ENCODE measurements at regions not wholly inside any gene's neighbourhood (a gene's known extent, or its start where the extent isn't known, plus 50 kb on each side); places are given as distances from the start of the nearest gene placed in this dataset.

DNA sequence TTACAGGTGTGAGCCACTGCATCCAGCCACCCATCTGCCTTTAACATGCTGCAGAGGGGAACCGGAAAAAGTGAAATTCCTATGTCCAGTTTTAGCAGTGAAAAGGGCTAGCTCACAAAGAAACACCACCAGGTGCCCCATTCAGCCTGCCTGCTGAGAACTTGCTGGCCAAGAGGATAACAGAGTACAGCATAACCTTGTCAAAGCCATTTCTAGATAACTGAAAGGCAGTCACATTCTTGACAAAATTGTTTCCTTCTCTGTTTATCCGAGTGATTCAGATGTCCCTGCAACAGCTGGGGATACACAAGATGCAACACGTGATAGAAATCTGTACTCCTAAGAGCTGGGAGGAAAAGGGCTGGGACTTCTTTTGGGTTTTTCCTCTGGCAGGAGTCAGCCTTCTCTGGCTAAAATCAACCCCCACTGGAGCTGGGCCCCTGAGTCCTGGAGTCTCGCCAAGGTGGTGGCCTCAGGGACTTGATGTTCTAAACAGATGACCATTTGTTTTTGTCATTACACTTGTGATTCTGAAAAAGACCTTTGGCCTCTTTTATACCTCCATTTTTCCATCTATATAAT is 505.4 kb downstream of the BCL11A start:
- intact Hi-C loops (cut with DNase I, micrococcal nuclease), result no loop called here
- ATAC-seq, result no peak

DNA sequence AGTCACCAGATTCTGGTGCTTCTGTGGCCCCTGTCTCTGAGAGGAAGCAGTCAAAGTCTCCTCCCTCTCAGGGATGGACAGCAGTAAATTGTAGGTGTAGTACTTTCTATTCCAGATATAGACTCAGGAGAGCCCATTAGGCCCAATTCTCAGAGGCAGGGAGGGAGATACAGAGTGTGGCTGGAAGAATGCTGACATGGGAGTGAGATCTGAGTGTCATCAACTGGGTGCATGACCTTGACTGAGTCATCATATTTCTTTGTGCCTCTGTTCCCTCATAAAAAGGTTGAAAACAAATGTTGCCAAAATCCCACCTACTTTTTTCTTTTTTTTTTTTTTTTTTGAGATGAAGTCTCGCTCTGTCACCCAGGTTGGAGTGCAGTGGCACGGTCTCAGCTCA is 506.1 kb downstream of the BCL11A start:
- intact Hi-C loops (cut with DNase I, micrococcal nuclease), result no loop called here
- ATAC-seq, result no peak
- DNase-seq, result no peak

More for the DNA sequence above, 505.4 kb downstream of the BCL11A start:
- no peak for DNase-seq

DNA sequence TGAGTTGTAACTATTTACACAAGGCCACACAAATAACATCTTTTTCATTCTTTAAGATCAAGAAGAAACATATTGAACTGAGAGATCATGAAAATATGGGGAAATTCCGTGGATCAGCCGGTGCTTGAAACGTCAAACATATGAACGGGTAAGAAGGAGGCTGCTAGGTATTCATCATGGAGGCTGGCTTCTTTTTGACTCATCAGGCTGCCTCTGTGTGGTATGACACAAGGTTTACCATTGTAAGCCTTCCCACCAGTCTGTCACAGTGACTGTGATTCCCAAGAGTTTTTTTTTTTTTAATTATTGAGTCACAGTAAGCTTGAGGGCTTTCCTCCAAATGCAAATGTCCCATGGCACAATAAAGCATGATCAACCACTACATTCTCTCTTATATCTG is 506.9 kb downstream of the BCL11A start:
- intact Hi-C loops (cut with DNase I, micrococcal nuclease), result no loop called here
- ATAC-seq (no peak), DNase-seq (no peak)

DNA sequence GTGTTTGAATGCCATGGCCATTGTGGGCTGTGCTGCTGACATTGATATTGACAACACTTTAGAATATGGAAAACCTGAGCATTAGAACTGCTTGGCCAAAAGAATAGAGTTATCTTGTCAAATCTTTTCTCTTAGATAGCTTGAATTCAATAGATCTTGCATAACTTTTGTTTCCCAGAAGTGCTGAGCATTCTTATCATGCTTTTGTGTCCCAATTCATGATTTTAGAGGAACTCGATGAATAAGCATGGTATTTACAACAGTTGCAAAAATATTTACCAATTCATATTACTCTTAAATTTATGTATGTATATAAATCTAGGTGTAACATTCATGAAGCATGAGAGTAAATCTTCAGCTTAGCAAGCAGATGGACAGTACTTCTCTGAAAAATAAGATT is 508.0 kb downstream of the BCL11A start:
- DNase-seq (no peak), ATAC-seq (no peak)
- intact Hi-C loops (cut with DNase I, micrococcal nuclease), result no loop called here

DNA sequence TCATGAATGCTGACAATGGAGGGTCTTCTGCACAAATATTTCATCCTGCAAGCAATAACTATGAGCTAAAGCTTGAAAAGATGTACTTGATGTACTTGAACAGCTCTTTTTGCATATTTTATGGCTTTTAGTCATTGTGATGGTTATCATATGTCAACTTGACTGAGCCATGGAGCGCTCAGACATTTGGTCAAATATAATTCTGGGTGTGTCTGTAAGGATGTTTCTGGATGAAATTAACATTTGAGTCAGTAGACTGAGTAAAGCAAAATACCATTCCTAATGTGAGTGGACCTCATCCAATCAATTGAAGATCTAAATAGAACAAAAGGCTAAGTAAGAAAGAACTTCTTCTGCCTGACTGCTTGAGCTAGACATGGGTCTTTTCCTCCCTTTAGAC is 509.0 kb downstream of the BCL11A start:
- ATAC-seq, result no peak
- intact Hi-C loops (cut with DNase I, micrococcal nuclease), result no loop called here
- no peak for DNase-seq

DNA sequence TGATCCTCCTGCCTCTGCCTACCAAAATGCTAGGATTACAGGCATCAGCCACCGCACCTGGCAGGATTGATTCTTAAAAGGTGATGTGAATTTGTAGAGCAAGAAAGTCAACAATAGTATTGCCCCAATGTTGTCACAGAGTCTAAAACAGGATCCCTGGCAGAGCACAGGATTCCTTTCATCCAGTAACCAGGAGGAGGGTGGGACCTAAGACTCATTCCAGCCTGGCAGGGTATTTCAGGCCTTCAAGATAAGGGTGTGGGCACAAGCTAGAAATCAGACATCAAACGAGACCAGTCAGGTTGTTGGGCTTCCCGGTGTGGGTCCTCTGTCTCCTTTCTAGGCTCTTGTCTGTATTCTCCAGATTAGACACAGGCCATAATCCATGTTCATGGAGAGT is 511.4 kb downstream of the BCL11A start:
- intact Hi-C loops (cut with DNase I, micrococcal nuclease), result no loop called here
- ATAC-seq, result peak; percentile 64
- no peak for DNase-seq

DNA sequence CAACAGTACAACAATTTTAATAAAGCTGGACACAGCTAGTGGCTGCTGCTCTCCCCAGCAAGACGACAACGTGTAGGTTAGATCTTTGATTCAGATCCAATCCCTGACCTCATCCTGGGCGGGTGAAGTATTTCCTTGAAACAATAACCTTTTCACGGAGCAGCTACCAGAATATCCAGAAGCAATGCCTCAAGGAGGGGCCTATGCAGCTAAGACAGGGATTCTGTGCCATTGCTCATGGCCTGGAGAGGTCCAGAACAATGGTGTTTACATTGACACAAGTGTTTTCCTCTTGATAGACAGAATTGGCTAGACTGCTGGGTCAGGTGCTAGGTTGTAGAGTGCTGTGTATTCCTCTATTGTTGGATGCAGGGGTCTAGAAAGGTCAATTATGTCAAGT is 520.1 kb downstream of the BCL11A start:
- DNase-seq, result no peak
- ATAC-seq, result peak; percentile 31
- intact Hi-C loops (cut with DNase I, micrococcal nuclease), result no loop called here

DNA sequence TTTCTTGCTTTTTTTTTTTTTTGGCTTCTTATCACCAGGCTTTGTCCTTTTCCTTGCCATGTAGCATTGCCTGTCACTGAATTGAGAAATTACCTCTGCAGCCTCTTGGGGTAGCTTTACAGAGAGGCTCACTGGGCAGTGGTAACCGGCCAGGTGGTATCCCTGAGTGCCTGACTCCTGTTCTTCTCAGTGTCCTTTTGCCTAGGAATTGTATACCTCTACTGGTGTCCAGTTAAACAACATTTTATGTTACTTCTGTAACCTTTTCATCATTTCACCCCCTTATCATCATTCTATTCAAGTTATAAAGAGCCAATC is 523.9 kb downstream of the BCL11A start:
- intact Hi-C loops (cut with DNase I, micrococcal nuclease), result no loop called here
- DNase-seq (no peak), ATAC-seq (no peak)

DNA sequence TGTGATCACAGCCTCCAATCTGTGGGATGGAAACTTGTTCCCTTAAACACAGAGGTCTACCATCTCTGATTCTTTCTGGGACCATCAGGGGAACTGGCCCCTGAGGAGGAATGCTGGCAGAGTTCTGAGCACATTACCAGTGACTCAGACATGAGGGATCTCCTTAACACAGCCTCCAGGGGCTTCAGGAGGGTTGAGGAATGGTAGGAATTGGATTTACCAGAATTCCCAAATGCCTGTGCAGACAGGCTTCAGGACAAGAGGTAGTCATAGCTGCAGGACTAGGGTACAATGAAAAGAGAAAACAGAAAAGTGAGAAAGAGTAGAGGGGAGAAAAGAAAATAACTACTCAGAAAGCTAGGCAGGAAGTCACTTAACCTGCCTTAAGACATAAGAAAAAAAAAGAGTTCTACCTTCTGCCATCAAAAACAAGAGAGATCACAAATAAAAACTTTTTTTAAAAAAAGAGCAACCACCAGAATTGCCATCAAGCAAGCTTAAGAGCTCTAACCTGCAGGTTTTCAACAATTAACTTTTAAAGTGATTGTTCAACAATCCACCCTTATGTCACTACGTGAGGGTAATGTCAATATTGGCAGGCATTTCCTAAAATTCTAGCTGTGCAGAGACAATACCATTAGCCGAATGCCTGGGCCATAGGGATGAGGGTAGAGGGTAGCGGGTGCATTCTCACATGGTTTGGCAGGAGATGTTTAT is 524.4 kb downstream of the BCL11A start:
- intact Hi-C loops (cut with DNase I, micrococcal nuclease), result no loop called here
- ATAC-seq (no peak), DNase-seq (no peak)

DNA sequence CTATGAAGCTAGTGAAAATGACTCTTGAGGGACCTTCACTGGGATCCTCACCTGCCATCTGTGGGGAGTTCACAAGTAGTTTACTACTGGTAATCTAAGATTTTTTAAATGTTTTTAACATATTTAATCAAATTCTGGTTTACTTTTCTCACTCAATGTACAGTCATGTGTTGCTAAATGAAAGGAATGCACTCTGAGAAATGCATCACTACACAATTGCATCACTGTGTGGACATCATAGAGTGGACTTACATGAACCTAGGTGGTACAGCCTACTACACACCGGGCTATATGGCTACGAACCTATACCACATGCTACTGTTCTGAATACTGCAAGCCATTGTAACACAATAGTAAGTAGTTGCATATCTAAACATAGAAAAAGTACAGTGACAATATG is 528.0 kb downstream of the BCL11A start:
- DNase-seq (no peak), ATAC-seq (no peak)
- intact Hi-C loops (cut with DNase I, micrococcal nuclease), result no loop called here

DNA sequence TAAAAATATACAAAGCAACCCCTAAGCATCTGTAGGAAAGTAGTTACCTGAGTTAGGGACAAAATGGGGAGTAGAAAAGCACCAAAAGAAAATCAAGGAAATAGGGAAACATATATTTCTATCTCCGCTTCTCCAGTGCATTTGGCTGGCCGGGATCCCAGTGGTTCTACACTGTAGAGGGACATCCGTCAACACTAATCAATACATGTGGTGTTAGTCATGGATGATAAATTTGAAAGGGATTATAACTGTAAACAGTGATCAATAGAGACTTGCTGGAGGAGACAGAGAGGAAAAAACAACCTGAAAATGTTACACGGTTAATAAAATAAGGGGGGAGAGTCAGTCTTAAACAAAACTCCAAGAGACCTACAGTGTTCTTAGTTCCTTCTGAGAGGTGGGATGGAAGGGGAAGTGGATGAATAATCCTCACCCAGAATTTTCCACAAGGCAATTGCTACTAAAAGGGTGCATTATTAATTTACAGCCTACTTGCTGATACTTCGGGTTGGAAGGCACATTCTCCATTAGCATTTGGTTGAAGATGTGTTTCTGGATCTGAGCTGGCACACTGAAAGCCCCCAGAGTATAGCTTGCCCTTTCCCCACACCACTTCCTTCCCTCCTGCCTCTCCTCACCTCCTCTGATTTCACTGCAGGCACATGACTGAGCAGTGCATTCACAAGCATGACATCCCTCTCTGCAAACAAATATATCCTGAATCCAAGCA is 530.0 kb downstream of the BCL11A start:
- DNase-seq (no peak), ATAC-seq (no peak)
- intact Hi-C loops (cut with DNase I, micrococcal nuclease), result no loop called here

DNA sequence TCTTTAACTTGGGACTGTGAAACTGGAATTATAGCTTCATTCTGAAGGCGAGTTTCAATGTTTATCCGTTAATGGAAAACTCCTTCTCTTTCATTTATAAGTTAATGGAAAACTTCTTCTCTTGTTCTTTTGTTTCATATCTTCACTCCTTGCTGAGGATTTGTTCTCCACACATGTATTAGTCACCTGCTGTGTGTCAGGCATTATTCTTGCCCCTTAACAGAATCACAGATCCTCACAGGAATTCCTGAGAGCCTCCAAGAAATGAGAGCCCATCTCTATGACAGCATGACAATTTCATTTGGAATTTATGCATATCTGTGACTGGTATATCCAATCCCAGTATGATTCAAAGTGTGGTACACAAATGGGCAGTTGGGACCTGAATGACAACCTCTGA is 545.8 kb downstream of the BCL11A start:
- ATAC-seq, result no peak
- DNase-seq, result no peak
- intact Hi-C loops (cut with DNase I, micrococcal nuclease), result no loop called here

DNA sequence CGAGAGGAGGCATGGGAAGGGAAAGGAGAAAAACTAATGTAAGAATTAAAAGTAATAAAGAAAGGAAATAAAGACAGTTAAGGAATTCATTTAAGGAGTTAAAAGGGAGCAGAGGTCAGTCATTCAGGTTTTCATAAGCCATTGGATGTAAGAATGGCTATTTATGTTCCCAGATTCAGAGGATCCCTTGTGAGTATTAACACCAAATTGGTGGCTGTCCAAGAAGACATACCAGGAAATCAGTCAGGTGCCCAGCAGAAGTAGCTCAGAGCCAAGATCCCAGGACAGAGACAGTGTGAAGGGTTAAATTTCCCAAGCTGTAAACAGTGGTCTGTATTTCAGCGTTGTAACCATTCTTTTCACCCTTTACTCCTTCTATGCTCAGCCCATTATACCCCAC is 550.4 kb downstream of the BCL11A start:
- intact Hi-C loops (cut with DNase I, micrococcal nuclease), result no loop called here
- DNase-seq (no peak), ATAC-seq (no peak)

DNA sequence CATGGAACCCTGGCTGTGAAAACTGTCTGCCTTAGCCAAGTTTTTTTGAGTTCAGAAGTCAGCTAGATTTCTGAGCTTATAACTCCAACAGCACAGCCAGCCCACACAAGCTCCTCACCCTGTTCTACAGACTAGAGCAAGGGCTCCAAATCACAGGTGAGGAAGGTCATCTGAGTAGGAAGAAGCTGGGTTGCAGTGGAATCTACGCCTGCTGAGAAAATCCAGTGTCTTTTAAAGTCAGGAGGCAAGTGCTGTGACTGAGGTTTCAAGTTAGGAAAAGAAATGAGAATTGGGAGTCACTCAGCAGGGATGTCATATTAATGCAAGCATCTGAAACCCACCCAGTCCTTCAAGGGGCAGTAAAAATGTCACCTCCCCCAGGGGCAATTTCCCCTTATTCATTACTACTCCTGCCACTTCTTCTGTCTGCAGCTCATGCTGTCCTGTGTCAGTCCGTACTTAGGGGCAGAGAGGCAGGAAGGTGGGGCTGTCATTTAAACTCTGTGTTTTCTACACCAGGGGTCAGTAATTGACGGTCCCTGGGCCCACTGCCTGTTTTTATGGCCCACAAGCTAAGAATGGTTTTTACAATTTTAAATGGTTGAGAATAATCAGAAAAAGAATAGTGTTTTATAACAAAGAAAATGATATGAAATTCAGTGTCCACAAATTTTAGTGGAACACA is 551.1 kb downstream of the BCL11A start:
- intact Hi-C loops (cut with DNase I, micrococcal nuclease), result no loop called here
- no peak for ATAC-seq
- no peak for DNase-seq

DNA sequence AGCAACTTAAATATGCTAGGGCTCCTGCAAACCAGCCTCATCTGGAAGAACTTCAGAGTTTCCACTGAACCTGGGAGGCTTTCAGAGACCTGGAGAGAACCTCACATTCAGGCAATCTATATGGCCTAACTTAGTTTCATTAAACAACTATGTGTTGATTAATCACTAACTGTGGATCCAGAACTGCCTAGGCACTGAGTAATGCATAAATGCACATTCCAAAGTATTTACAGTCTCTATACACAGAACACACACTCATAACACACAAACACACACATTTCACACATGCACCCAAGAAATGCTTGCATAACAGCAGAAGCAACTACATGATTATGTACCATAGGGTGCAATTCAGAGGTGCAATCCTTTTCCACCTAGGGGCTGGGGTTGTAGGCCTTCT is 552.8 kb downstream of the BCL11A start:
- no peak for DNase-seq
- ATAC-seq, result no peak
- intact Hi-C loops (cut with DNase I, micrococcal nuclease), result no loop called here

DNA sequence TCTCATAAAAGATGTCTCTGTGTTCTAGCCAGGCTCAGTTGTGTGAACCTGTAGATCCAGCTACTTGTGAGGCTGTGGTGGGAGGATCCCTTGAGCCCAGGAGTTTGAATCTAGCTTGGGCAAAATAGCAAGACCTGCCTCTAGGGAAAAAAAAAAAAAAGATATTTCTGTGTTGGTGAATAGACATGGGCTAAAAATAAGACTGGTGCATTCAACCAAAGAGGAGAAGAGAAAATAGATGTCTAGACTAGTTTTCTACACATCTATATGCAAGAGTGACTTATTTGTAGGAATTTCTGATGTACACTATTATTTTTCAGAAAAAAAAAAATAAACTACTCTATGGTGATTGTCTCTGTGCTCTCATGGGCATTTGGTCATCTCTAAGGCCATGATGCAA is 555.1 kb downstream of the BCL11A start:
- intact Hi-C loops (cut with DNase I, micrococcal nuclease), result no loop called here
- DNase-seq, result no peak
- ATAC-seq, result no peak

DNA sequence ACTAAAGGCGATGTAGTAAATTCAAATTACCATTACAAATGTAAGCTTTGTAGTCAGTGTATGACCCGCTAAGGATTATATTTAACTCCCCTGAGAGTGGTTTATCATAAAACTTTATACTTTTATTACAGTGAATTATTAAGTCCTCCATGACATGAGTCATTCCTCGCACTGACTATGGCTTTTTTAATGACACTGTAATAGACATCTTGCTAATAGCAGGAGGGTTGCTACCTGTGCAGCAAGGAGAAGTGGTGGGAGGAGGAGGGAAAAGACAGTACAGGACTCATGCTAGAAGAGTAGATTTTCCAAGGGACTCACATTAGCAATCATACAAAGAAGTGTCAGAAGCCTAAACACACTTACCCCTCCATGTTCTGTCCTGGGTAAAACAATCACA is 556.1 kb downstream of the BCL11A start:
- no peak for ATAC-seq
- DNase-seq, result no peak
- intact Hi-C loops (cut with DNase I, micrococcal nuclease), result no loop called here

DNA sequence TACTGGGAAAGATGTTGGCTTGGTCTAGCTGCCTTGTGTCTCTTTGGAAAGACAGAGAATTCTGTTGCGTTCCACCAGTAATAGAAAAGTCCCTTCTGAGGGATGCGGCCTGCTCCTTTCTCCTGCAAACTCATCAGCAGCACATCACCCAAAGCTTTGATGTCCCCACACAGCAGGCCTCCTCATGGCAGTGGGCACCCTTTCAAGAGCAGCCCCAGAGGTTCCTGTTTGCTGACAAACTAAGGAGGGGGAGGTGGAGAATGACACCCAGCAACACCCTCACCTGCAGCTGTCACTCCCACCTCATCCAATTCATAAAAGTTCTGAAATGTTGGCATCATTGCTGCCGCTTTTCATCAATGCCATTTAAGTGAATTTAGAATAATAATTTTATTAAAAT is 556.6 kb downstream of the BCL11A start:
- intact Hi-C loops (cut with DNase I, micrococcal nuclease), result no loop called here
- no peak for ATAC-seq
- no peak for DNase-seq

DNA sequence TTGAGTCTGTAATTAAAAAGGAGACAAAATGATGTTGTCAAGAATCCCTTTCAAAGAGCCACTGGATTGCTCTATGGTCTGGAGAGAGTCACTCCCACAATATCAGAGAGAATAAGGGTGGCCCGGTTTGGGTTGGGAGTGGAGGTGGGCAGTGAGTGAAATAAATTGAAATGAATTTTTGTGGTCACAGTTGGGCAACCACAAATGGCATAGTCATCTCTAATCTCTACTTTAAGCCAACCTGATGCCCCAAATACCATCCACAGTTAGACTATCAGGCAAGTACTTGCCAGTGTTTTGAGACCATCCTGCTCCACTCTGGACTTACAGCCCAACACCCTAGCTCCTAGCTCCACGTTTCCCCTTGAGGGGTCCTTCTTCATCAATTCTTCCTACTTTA is 559.7 kb downstream of the BCL11A start:
- ATAC-seq (no peak), DNase-seq (no peak)
- intact Hi-C loops (cut with DNase I, micrococcal nuclease), result no loop called here

DNA sequence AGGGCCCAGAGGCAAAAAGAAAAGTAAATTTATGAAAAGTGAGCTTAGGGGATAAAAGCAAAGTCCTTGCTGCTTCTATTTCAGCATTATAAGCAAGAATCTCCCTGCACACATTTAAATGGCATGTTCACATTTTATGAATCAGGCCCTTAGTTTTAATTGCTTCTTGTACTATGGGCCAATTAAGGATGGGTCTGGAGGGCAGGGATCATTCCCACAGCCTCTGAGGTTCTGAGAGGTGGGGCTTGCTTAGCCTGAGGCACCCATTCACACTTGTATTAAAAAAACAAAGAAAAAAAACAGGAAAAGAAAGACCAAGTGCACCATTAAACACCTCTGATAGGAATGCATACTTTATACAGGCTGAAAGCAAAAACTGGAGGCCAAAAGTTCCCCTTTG is 565.1 kb downstream of the BCL11A start:
- intact Hi-C loops (cut with DNase I, micrococcal nuclease), result no loop called here
- ATAC-seq, result peak; percentile 83
- no peak for DNase-seq

All from left colon (tissue), 2 donors.